CD1c-positive myeloid dendritic cell (primary cell): ENCODE measurements at regions not wholly inside any gene's neighbourhood (a gene's known extent, or its start where the extent isn't known, plus 50 kb on each side); places are given as distances from the start of the nearest gene placed in this dataset.
"Not testable (repeated sequence)": the region's sequence is repeated elsewhere in the genome, so short reads cannot be mapped to it uniquely, and the experiment has no call there.

ENCODE experiments used
- DNase-seq: peaks from one replicate; pipeline ENCODE4 v3.0.0-alpha.2; 2016; ENCODE audit errors: extremely low spot score

DNA sequence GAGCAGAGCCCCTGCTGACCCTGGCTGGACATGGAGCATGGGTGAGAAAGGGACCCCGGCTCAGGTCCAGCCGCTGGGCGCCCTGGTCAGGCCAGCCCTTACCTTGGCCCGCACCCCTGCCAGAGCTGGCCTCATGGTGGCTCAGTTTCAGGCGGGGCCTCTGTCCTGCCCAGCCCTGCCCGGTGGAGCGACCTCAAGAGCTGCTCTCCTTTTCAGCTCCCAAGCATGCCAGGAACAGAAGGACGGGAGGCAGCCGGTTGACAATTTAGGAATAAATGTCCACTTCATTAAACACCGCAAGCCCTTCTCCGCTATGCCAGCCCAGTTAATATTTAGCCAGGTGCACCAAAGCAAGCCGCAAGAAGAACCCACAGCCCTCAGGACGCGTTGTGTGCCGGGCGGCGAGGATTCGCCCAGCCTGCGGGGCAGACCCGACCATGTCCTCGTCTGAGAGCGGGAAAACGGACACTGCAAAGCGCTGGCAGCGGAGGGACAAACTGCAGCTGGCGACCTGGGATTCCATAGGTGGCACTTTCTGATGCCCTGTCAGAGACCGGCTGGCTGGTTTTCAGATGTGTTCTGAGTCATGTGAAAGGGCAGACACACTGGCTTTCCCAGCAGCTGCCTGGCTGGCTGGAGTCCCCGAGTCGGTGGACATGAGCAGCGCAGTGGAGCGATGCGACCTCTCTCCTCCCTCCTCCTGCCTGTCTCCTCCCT, 221.9 kb downstream of the TTLL2 start:
- DNase-seq: no peak

DNA sequence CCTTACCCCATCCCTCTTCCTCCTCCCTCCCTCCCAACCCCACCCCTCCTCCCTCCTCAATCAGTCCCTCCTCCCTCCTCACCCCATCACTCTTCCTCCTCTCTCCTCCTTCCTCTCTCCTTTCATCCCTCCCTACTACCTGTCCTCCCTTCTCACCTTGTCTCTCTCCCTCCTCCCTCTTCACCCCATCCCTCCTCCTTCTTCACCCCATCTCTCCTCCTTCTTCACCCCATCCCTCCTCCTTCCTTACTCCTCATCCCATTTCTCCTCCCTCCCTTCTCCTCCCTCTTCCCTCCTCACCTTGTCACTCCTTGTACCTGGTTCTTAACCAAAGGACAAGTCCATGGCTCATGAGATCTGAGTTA, 222.4 kb downstream of the TTLL2 start:
- no peak for DNase-seq

DNA sequence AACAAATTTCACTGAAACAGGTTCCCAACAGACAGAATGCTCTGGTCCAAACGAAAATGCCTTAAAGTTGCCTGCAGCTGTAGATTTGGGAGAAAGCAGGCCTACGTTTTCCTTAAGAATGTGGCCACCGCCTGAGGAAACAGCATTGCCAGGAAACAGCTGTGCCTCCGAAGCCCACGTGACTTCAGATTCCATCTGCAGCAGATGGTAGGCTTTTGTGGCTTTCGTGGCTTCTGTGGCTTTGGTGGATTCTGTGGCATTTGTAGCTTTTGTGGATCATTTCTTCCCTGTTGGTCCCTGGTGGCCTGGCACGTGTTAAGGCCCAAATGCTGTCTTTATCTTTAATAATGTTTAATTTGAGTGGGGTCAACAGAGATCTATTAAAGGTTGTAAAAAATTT, 222.9 kb downstream of the TTLL2 start:
- no peak for DNase-seq

DNA sequence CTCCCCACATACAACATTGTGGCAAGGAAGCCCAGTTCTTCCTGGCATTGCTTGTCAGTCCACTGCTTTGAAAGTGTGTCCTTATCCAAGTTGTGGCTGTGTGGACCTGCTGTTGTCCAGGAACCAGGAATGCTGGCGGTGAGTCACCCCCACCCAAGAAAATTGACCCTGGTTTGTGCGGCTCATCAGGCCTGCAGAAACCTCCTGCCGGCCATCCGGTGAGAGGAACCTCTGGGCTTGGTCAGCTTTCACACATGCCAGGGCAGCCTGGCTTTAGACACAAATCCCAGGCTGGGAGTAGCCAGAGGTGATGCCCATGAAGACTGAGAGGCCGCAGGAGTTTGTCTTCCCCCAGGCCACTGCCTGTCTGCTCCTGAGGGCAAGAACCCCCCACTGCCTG, 223.6 kb downstream of the TTLL2 start:
- DNase-seq: no peak

DNA sequence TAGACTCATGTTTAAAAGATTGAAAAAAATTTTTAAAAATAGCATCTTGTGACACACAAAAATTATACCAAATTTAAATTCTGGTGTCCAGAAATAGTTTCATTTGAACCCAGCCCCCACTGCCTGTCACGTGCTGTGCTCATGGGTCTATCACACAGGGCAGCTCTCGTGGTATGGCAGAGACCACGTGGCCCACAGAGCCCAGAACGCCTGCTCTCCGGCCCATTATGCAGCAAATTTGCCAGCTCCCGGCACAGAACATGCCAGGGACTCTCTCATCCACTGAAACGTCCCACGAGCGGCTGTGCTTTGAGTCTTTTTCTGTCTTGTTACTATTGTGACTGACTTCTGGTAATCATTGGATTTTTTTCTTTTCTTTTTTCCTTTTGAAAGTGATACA, 224.3 kb downstream of the TTLL2 start:
- no peak for DNase-seq

DNA sequence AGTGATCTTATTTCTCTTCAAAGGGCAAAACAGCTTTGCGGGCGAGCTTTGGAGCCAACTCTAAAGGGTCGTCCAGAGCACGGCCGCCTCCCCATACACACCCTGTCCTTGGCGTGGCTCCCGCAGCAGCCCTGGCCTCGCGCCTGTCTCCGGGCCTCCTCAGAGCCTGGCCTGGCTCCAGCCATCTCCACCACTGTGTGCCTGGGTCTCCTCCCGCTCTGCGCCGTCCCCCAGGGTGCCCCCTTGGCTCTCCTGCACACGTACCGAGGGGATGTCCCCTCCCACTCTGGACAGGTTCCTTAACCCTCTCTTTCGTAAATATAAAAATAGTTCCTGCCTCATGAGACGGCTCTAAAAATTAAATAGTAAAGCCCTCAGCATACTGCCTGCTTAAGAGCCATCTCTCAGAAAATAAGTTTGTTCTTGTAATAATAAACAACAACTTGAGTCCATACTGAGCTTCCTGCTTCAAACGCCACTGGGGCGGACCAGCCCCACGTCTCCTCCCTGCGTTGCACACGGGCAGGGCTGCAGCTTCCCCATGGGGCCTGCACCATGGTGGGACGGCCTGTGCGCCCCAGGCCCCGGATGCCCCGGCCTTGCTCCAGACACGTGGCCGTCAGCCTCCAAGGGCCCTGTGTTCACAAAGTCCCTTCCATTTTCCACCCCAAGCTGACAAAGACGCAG, 226.2 kb downstream of the TTLL2 start:
- no peak for DNase-seq

DNA sequence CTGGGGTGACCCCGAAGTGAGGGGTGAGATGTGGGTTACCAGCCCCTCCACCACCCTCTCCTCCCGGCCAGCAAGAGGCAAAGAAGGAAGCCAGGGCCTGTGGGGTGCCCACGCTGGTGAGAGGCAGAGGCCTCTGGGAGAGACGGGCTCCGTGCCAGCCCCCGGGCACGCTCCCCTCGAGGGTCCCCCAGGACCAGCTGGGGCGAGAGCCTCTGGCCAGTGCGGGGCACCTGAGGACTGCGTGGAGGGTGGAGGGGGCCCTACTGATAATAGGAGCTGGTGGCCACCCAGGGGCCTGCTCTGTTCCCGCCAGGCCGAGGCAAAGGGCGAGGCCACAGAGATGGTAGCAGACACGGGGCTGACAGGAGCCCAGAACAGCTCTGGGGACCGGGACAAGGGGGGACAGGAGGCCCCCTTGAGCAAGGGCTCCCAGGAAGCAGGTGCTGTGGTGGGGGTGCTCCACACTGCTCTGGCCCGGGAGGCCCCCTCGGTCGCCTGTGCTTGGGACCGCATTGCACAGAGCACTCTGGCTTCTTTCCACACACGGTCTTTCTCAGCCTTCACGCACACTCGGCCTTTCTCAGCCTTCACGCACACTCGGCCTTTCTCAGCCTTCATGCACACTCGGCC, 226.9 kb downstream of the TTLL2 start:
- no peak for DNase-seq

DNA sequence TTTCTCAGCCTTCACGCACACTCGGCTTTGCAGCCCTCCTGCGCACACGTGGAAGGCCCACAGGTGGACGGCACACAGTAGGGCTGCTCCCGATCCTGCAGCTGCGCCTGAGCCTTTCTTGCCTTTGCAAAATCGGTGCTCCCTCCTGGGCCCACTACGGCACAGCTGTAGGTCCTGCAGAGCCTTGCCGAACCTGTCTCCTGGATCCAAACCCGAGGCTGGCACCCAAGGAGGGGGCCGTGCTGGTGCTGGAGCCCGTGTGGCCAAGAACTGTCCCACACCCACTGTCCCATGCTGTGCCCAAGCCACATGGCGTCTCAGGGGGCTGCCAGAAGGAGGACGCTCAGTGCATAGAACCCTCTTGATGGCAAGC, 227.4 kb downstream of the TTLL2 start:
- no peak for DNase-seq

DNA sequence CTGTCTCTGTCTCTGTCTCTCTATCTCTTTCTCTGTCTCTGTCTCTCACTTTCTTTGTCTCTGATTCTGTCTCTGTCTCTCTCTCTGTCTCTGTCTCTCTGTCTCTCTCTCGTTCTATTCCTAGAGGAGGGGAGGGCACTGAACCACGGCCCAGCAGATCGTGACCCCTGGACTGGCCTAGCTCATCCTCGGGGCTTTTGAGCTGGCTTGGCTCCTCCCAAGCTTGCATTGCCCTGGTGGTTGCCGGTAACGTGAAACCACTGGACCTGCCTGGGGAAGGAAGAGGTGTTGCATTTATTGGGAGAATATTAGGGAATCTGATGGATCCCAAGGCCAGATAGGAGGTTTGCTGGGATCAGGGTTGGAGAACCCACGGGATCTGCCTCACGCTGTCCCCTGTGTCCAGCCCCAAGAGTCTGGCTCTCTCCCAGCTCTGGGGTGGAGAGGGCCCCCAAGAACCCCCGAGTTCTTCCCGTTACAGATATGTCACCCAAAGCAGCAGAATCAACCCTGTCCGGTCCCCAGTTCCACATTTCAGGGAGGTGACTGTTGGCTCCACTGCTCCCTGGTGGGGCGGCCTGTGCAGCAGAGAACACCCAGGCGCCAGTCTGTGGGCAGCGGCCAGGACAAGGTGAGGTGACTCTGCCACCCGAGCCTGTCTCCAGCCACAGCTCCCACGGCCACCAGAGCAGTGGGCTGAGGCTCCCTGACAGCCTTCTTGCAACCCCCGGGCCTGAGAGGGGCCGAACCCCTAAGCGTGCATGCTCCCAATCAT, 228.3 kb downstream of the TTLL2 start:
- DNase-seq: no peak

DNA sequence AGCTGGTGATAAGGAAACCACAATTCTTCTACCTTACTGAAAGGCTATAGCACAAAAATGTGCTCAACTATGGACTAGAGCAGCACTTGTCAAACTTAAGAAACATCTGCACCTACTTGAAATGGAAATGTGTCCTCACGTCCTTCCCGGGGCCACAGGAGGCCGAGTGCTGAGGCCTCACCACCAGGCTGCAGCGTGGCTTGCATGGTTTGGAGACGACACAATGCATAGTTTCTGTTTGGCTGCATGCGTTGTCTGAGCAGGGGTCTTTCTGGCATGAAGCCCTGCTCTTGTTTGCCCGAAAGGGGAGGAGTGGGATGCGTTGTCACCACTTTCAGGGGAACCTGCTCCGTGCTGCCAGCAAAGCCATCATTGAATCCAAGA, 228.8 kb downstream of the TTLL2 start:
- DNase-seq: no peak

DNA sequence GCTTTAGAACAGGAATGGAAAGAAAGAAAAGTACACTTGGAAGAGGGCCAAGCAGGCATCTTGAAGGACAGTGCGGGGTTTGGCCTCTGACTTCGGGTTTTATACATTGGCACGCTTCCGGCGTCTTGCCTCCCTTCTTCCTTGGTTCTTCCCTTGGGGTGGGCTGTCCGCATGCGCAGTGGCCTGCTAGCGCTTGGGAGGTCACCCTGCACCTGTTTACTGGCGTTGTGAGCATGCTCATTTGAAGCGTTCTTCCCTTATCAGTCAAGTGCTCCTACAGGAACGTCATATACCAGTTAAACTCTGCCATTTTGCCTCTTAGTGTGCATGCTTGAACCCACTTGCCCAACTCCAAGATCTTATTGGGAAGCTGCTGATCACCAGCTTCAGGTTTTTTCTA, 230.0 kb downstream of the TTLL2 start:
- no peak for DNase-seq

DNA sequence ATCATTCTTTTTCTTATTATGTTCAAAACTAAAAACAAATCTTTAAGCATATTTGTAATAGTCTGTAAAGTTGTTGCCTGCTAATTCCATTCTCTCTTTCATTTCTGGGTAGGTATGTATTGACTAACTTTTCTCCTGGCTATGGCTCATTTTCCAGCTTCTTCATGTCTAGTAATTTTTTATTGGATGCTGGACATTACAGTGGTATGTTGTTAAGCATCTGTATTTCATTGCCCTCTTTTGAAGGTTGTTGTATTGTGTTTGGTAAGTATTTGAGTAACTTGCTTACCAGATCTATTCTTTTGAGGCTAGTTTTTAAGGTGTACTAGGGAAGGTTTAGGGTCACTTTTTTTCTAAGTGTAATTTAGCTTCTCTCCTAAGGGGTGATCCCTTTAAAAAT, 230.9 kb downstream of the TTLL2 start:
- no peak for DNase-seq

DNA sequence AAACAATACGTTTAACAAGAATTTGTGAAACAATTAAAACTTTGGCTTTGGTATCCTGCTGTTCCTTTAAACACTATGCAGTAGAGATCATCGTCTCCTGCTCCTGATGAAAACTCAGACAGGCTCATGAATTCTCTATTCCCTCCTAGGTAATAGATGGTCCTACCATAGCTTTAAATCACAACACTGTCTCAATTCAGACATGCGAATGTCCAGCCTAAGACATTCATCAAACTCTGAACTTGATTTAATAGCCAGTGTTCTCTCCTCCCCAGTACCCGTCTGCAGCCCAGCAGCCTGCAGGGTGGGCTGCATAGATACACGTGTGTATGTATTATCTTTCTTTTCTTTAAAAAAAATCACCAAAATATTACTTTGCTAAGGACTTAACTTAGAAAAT, 232.8 kb downstream of the TTLL2 start:
- no peak for DNase-seq

DNA sequence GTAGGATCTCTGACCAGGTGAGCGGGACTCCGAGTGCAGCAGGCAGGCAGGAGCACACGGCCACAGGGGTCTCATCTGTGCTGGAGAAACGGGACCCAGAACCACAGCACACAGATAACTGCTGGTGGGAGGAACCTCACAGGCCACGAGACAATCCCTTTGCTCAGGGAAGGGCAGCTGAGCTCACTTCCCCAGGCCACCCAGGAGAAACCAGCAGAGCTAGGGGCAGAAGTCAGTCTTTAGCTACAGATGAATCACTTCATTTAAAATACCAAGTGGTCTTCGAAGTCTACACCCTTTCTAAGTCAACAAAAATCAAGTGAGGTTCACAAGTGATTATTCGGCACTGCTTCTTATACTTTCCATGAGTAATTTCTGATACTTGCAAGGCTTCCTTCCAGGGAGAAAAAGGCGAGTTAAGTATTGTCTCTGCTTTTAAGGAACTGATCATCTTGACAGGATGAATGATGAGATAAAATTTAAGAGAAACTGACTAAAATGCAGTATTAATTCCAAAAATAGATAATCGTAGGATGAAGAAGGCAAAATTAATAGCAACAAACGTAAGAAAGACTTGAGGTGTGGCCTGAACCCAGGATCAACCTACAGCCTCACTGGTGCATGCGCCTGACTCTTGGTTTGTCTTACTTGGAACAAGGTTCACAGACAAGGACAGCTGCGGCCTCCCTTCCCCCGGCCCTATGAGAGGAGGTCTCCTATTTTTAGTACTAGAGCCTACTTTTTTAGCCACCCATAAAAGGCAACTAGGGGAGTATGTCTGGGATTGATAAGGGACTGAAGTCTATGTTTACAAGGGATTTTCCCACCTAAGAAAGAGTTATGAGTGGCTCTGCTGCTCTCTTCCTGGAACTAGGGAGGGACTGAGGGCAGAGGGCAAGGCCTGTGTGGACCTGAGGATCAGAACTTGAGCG, 233.6 kb downstream of the TTLL2 start:
- no peak for DNase-seq

DNA sequence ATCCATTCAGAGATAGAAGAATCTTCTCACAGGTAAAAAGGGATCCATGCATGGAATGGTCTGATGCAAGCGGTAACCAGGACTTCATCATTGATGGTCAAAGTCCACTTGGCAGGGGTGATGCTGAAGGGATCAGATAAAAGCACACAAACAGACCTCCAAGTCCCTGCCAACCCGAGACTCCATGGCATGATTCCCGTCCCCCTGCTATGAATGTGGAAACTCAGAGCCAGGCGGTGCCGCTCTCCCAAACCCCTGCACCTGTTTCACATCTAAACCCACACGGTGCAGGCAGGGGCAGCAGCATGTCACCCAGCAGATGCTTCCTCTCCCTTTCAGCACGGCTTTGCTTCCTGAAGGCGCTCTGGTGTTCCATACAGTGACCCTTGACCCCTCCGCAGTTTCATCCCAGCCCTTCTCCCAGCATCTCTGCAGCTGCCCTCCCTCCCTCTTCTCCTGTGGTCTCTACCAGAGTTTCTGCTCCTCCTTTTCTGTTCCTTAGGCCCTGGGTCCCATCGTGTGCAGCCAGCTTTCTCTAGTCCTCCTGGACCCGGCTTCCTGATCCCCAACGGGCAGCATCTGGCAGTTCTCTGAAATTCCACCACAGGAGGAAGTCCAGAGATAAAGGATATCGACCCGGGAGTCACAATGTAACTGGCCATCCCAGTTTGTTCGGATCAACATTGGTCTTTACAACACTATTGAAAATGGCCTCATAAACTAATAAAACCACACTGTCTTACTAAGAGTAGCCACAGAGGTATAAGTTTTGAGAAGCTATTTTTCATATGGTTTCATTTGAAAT, 235.0 kb downstream of the TTLL2 start:
- DNase-seq: no peak

DNA sequence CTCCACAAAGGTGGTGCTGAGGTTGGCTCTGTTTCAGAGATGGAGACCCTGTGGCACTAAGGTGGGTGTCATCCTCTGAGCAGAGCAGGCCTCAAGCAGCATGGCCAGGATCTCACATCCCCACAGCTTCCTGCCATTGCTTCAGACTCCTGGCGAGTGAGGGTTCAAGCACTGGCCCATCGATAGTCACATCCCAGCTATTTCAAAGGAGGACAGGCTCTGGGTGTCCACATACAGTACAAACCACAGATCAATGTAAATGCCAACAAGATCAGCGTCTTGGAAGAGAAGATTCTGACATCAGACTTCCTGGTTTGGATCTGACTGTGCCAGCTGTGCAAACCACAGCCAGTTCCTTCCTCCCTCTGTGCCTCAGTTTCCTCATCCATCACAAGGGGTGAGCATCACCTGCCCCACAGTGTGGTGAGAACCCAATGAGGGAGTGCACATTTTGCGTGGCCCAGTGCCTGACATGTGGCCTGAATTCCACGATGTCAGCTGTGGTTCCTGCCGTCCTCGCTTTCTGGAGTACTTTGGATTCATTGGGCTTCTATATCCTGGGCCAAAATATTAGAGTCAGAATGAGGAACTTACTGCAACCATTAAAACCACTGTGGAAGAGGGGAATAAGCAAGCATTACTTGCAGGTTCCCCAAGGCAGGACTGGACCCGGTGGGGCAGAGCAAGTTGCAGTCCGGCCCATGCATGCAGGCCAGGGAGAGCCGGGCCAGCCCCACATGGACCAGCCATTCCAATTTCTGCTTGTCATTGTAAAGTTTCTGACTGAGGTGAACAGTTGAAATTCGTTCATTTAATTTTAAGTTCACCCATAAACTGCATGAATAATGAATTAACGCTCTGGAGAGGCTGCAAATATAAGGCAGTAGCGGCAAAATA, 236.0 kb downstream of the TTLL2 start:
- DNase-seq: no peak

DNA sequence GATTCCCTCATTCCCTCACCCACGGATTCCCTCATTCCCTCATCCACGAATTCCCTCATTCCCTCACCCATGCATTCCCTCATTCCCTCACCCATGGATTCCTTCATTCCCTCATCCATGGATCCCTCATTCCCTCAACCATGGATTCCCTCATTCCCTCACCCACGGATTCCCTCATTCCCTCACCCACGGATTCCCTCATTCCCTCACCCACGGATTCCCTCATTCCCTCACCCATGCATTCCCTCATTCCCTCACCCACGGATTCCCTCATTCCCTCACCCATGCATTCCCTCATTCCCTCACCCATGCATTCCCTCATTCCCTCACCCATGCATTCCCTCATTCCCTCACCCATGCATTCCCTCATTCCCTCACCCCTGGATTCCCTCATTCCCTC, 238.0 kb downstream of the TTLL2 start:
- not testable (repeated sequence) for DNase-seq

DNA sequence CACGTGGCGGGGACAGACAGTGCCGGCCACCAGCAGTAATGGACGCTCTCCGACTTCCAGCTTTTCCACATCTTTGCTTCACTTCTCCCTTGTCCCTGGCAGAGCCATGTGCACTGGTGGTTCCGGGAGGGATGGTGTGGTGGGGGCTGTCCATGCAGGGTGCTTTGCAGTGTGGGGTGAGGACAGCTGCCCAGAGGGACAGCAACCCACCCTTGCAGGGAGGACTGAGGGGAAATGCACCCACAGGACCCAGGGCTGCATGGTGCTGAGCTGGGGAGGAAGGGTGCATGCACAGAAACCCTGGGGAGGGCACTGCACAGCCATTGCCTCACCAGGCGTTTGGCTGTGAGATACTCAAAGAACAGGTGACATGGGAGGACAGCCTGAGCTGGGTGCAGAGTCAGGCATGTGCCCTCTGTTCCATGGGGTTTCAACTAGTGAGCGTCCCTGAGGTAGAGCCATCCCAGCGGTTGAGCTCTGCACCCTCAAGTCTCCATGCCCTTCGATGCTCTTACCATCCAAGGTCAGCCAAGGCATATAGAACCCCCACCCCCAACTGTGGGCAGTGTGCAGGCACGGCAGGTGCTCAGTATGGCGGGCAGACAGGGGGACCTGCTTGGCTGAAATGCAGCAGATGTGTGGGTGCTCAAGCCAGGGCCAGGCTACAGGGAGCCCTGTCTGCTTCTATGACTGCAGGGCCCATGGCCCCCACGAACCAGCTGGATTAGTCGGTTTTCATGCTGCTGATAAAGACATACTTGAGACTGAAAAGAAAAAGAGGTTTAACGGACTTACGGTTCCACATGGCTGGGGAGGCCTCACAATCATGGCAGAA, 239.7 kb downstream of the TTLL2 start:
- DNase-seq: no peak

DNA sequence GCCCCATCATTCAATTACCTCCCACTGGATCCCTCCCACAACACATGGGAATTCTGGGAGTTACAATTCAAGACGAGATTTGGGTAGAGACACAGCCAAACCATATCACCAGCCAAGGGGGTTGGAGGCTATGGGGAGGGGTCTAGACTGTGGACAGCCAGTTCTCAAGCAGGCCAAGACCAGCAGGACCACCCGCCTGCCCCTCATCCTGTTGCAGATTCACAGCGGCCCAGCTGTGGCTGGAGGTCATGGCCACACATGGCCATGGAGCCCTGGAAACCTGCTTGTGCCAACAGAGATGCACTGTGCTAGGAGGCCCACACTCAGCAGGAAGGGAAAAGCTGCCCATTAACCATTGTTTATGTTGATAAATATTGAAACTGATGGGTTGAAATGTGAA, 240.5 kb downstream of the TTLL2 start:
- no peak for DNase-seq
